HG03175 (cell line): ENCODE measurements at regions not wholly inside any gene's neighbourhood (a gene's known extent, or its start where the extent isn't known, plus 50 kb on each side); places are given as distances from the start of the nearest gene placed in this dataset.

Source experiments
- ATAC-seq: cut with Tn5 transposase; IDR thresholded peaks from one replicate; pipeline ENCODE4 v1.9.1; 2021; ENCODE audit warnings: mild to moderate bottlenecking, moderate library complexity; ENCODE audit not compliant: unreplicated experiment

- ATAC-seq = no peak
Observed at GRCh38 chr2:217722883-217723472, 279.8 kb downstream of the TNS1 start.

DNA sequence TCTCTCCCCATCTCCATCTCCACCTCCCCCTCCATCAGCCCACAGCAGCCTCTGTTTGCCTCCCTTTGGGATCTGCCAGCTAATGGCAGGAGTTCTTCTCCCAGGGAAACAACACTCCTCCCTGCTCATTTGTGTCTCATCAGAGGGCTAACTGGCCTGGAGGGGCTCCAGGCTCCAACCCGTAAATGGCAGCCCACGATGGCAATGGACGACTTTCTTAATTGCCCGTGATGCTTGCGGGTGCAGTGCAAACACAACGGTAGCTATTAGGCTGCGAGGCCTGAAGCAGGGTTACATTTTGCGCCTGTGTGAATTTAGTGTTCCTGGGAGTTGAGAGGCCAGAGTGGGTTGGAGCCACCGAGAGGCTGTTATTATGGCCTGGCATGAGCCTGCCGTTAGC, 285.1 kb downstream of the TNS1 start:
- no peak for ATAC-seq

GRCh38 chr2:217715484-217715883, 287.3 kb downstream of the TNS1 start:
- ATAC-seq = no peak

- ATAC-seq = no peak
Observed at GRCh38 chr2:217714287-217714751, 288.5 kb downstream of the TNS1 start.

- ATAC-seq = peak; percentile 71
Observed at GRCh38 chr2:217713395-217714286, 289.2 kb downstream of the TNS1 start.

- ATAC-seq = no peak
Observed at GRCh38 chr2:217712431-217712830, 290.4 kb downstream of the TNS1 start.

GRCh38 chr2:217711188-217711587, 291.6 kb downstream of the TNS1 start:
- no peak for ATAC-seq

DNA sequence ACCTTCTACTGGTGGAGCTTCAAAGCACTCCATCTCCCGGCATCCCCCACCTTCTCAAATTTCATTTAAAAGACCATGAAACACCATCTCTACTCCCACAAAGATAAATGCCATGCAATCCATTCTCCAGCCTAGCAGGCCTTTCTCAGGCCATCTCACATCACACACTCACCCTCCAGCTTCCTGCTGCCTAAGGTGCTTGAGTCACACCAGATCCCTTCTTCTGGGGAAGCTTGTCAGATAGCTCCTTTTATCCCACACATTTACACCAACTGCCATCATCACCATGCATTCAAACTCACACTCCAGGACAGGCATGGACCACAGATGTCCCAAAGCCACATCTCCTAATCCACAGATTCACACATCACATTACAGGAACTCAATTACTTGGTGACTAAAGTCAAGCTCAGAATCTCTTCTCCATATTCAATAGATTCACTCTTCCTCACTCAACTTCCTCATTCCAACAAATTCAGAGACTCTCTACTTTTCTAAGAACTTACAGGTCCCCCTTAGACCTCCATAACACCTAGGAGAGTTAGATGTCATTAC, 292.5 kb downstream of the TNS1 start:
- no peak for ATAC-seq

DNA sequence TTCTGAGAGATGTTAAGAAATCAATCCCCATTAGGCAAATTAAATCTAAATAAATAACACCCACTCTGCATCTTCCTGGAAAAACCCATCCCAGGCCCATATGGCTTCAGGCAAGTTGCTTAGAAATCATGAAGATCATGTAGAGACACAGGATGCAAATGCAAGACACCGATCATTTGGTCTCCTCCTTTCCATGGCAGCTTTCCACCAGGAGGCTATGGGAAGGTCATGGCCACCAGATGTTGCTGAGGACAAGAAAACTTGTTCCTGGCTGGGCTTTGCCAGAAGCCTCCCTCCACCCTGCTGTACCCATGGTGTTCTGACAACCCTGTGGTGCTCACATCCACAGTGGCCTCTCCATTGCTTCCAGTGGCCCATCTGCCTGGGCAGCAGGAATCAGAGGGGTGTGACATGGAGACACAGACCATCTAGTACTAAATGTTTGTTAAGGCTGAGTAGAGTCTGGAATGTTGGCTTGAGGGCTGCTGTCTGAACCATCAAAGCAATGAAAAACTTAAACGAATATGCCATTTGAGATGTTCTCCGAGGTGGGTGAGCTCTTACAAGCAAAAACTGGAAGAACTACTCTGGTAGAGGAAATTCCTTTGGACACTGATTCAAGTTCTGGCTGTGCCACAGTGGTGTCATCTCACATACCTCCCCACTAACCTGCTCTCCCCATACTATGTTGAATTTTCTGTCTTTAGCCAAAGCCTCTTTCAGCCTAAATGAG, 293.2 kb downstream of the TNS1 start:
- no peak for ATAC-seq

DNA sequence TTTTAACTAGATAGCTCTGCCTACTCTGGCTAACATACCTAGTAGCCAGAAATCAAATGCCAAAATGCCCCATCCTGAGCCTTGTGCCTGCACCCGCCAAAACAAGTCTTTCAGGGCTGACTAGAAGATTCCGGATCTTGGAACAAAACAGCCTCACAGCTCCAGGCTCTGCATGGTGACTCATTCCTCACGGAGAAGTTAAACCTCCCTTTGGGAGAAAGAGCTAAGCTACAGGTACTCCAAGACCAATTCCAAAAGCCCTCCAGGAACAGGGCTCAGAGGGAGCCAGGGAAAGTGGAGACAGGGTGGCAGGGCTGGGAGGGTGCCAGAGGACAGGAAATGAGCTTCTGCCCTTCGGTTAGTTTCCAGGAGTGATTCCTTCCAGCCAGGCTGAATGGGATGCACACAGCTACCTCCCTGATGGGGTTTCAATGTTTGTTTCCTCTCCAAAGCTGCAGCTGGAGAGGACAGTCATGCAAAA, 295.6 kb downstream of the TNS1 start:
- no peak for ATAC-seq

GRCh38 chr2:217706513-217706912, 296.3 kb downstream of the TNS1 start:
- ATAC-seq = no peak

DNA sequence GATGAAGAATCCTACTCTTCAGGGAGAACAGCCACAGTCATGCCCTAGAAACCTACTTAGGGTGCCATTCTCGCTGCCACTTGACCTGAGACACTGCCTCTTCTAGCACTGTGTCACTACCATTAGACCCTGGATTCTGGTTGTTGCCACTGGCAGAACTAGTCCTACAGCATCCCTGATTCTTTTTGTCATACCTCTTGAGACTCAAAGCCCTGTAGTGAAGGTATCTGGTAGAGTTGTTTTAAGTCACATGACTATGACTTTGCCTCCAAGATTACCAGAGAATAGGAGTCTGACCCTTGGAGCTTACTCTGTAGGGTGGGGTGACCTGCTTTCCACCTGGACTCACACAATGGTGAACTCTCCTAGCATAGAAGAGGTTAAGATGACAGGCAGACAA, 296.7 kb downstream of the TNS1 start:
- ATAC-seq = no peak

DNA sequence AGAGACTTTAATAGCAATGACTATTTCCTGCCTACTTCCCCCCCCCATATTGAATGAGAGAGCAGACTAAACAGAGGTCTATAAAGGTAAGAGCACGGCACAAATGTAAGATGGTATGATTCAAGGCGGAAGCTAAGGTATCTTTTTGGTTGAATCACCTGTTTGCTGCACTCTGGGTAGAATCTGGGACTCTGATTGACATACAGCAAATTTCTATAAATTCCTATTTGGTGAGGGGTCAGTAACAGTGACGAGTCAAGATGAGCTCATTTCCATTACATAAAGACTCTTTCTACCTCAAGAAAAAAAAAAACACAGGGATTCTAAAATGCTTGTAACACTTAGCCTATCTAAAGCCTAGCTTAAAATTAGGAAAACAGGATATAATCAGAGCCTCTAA, 297.3 kb downstream of the TNS1 start:
- no peak for ATAC-seq

DNA sequence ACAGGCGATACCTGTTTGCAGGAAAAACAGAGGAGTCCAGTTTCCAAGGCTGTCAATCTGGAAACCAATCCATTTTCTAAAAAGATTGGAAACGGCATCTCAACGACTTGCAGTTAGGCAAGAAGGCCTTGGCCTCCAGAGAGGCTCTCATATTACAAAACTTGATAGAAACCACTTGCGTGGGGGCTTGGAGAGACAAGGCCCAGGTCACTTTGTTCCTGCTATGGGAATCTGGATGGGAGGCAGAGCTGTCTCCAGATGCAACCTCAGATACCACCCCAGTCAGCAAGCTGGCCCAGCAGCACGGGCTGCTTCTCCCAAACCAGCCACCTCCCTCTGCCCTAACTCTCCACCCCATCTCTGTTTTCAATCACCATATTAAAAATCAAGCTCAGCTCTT, 298.8 kb downstream of the TNS1 start:
- ATAC-seq = no peak

DNA sequence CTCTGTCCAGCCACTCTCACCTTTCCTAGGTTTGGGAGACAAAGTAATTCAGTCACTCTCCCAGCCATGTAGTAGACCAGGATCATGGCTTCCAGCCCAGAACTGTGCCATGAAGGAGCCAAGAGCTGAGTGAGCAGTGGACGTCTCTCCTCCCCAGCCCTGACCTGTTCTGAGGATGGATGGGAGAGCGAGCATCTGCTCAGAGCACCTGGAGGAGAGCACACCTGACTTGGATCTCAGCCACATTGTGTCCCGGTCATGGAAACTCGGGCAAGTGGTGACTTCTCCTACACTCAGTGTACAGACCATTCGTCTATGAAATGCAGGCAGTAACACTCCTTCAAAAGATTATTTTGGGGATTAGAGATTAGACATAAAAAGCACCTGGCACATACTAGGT, 299.7 kb downstream of the TNS1 start:
- ATAC-seq = no peak

GRCh38 chr2:217701622-217702021, 301.2 kb downstream of the TNS1 start:
- no peak for ATAC-seq

- no peak for ATAC-seq
Observed at GRCh38 chr2:217698691-217699090, 304.1 kb downstream of the TNS1 start.

GRCh38 chr2:217695033-217695520, 307.7 kb downstream of the TNS1 start:
- no peak for ATAC-seq

- no peak for ATAC-seq
Observed at GRCh38 chr2:217694291-217694690, 308.5 kb downstream of the TNS1 start.

DNA sequence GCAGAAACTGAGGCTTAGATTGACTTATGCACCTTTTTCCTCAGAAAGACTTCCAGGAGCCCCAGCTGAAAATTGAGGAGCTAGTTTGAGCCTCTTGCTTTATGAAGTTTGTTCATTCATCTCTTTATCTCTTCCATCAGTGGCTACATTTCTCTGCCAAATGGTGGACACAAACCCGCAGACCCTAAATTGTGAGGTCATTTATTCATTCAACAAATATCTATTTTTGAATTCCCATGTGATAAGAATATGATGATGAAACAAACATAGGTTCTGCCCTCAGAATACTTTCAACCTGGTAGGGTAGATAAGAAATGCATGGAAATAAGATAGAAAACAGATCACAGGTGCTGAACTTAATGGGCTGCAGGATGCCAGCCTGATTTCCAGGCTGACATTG, 309.4 kb downstream of the TNS1 start:
- no peak for ATAC-seq
